NB4 (cell line): ENCODE measurements at regions not wholly inside any gene's neighbourhood (a gene's known extent, or its start where the extent isn't known, plus 50 kb on each side); places are given as distances from the start of the nearest gene placed in this dataset.
"Not testable (repeated sequence)": the region's sequence is repeated elsewhere in the genome, so short reads cannot be mapped to it uniquely, and the experiment has no call there.

Experiments
- DNase-seq: peaks from one replicate; pipeline ENCODE4 v3.0.0; 2010; ENCODE audit warnings: low read depth
- H3K4me3 ChIP-seq: one replicate; pipeline ENCODE4 v1.5.1; 2011; ENCODE audit warnings: mild to moderate bottlenecking, low read depth, low read length, moderate library complexity
- MYC ChIP-seq: IDR thresholded peaks from 2 replicates; pipeline ENCODE4 v1.6.1; 2011; ENCODE audit warnings: low read depth, low read length
- POLR2A ChIP-seq: IDR thresholded peaks from 2 replicates; pipeline ENCODE4 v1.6.1; 2011; ENCODE audit warnings: mild to moderate bottlenecking; ENCODE audit not compliant: insufficient read length; ENCODE audit errors: extremely low read depth
- TF ChIP-seq, protein P1 (sequence below): IDR thresholded peaks from one replicate; pipeline ENCODE4 v1.5.1; 2012; ENCODE audit warnings: low read depth, low read length
- TF ChIP-seq, protein P2 (sequence below): IDR thresholded peaks from 2 replicates; pipeline ENCODE4 v1.6.1; 2011; ENCODE audit warnings: low read depth, low read length

DNA sequence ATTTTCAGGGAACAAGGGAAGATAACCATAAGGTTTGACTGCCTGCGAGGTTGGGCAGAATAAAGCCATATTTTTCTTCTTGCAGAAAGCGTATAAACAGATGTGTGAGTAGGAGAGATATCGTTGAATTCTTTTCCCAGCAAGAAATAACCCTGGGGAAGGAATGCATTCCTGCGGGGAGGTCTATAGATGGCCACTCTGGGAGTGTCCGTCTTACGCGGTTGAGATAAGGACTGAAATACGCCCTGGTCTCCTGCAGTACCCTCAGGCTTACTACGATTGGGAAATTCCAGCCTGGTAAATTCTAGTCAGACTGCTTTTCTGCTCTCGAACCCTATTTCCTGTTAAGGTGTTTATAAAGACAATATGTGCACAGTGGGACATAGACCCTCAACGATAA lies 225.0 kb downstream of the LRIG3 start:
- TF ChIP-seq MYC (no peak), POLR2A (no peak)
- TF ChIP-seq, protein P1, sequence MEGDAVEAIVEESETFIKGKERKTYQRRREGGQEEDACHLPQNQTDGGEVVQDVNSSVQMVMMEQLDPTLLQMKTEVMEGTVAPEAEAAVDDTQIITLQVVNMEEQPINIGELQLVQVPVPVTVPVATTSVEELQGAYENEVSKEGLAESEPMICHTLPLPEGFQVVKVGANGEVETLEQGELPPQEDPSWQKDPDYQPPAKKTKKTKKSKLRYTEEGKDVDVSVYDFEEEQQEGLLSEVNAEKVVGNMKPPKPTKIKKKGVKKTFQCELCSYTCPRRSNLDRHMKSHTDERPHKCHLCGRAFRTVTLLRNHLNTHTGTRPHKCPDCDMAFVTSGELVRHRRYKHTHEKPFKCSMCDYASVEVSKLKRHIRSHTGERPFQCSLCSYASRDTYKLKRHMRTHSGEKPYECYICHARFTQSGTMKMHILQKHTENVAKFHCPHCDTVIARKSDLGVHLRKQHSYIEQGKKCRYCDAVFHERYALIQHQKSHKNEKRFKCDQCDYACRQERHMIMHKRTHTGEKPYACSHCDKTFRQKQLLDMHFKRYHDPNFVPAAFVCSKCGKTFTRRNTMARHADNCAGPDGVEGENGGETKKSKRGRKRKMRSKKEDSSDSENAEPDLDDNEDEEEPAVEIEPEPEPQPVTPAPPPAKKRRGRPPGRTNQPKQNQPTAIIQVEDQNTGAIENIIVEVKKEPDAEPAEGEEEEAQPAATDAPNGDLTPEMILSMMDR, result no peak
- TF ChIP-seq, protein P2, sequence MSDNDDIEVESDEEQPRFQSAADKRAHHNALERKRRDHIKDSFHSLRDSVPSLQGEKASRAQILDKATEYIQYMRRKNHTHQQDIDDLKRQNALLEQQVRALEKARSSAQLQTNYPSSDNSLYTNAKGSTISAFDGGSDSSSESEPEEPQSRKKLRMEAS, result no peak
- no peak for DNase-seq
- no peak overlapping the region for H3K4me3 ChIP-seq

DNA sequence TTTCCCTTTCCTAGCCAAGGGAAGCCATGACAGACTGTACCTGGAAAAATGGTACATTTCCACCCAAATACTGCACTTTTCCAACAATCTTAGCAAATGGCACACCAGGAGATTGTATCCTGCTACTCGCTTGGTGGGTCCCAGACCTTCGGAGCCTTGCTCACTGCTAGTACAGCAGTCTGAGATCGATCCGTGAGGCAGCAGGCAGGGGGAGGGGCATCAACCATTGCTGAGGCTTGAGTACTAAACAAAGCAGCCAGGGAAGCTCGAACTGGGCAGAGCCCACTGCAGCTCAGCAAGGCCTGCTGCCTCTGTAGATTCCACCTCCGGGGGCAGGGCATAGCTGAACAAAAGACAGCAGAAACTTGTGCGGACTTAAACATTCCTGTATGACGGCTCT lies 218.8 kb downstream of the LRIG3 start:
- no peak overlapping the region for H3K4me3 ChIP-seq
- TF ChIP-seq, protein P2, result no peak
- no peak for TF ChIP-seq MYC
- no peak for DNase-seq

DNA sequence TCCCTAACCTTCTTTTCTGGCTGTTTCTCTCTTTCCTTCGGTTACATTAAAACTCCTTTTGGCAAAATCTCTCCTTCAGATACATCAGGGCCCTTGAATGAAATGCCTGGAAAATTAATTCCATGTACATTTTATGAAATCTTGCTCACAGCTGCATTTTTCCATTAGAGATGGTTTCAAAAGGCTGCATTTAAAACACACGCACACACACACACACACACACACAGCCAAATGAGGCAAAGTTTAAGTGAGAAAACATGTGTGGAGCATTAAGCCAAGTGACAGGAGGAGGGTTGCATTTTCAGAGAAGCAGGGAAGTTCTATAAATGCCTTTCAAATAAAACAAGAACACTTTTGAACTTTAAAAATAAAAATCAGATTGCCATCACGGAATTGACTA lies 216.4 kb downstream of the LRIG3 start:
- TF ChIP-seq POLR2A, result no peak
- TF ChIP-seq, protein P2, result no peak
- no peak for TF ChIP-seq MYC
- TF ChIP-seq, protein P1, result no peak
- no peak for DNase-seq
- H3K4me3 ChIP-seq, result no peak overlapping the region

DNA sequence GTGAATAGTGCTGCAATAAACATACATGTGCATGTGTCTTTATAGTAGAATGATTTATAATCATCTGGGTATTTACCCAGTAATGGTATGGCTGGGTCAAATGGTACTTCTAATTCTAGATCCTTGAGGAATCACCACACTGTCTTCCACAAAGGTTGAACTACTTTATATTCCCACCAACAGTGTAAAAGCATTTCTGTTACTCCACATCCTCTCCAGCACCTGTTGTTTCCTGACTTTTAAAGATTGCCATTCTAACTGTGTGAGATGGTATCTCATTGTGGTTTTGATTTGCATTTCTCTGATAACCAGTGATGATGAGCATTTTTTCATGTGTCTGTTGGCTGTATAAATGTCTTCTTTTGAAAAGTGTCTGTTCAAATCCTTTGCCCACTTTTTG lies 215.5 kb downstream of the LRIG3 start:
- not testable (repeated sequence) for H3K4me3 ChIP-seq, DNase-seq

DNA sequence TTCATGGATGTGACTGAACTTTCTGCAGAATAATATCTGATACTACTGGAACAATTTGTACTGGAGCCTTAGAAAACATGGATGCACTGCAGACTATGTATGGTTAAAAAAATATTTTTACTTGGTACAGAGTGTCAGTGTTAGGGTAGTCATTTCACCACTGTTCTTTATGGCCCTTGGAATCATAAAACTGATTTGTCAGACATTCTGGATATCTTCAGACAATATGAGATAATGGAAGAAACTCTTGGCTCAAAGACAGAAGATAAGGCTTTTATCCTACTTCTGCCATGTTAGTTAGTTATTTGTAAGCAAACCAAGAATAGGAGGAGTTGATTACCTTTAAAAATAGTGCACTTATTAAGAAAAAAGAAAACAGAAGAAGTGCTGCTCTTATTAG lies 209.4 kb downstream of the LRIG3 start:
- TF ChIP-seq POLR2A (no peak), MYC (no peak)
- TF ChIP-seq, protein P2, result no peak
- TF ChIP-seq, protein P1, result no peak
- no peak overlapping the region for H3K4me3 ChIP-seq
- no peak for DNase-seq

DNA sequence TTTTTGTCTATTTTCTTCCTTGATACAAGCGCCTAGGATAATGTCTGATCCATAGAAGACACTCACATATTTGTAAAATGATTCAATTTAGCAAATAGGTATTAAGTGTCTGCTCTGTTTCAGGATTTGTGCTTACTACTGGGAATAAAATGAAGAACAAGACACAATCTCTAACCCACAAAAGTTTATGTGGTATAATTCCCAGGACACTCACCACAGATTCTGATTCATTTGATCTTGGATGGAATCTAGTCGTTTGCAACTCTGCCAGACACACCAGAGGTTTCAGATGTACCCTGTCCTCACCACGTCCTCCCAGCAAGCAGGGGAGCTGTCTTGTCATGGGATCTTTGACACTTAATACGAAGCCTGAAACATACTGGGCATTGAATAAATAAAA lies 208.3 kb downstream of the LRIG3 start:
- H3K4me3 ChIP-seq, result no peak overlapping the region
- DNase-seq, result no peak
- TF ChIP-seq, protein P2, result no peak
- TF ChIP-seq MYC (no peak), POLR2A (no peak)
- TF ChIP-seq, protein P1, result no peak

DNA sequence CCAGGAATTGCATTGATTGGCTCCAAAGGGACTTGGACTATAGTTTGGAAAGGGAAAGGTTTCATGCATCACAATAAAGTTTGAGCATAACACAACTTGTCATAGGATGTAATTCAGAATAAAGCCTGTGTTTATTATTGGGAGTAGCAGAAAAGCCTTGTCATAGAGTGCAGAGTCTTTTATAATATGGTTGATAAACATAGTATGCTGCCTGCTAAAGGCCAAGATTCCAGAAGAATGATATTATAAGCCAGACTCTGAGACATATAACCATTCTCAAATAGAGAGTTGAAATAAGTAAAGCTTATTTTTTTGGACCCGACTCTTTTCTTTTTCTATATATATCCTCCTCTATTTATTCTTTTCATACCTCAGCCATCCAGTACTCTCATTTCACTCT lies 207.3 kb downstream of the LRIG3 start:
- TF ChIP-seq, protein P1, result no peak
- TF ChIP-seq MYC (no peak), POLR2A (no peak)
- TF ChIP-seq, protein P2, result no peak
- DNase-seq, result no peak

More for the DNA sequence above, 207.3 kb downstream of the LRIG3 start:
- no peak overlapping the region for H3K4me3 ChIP-seq
